Gastroesophageal sphincter (tissue), 4 donors: ENCODE measurements at regions not wholly inside any gene's neighbourhood (a gene's known extent, or its start where the extent isn't known, plus 50 kb on each side); places are given as distances from the start of the nearest gene placed in this dataset.

Experiments used
- ATAC-seq: fragments of 150-250 bp; one replicate; pipeline ENCODE4 v1.9.1; 2016; ENCODE audit warnings: mild to moderate bottlenecking, moderate library complexity
- H3K27ac ChIP-seq, 4 donors: fragments of 200-600 bp; sonication (generic) in 3 of 4; 1 replicate in 3 of 4; 2 replicates in 1 of 4; pipeline ENCODE4 v1.5.1; 2016 to 2019
- H3K27me3 ChIP-seq: fragments of 200-600 bp; sonication (generic); one replicate; pipeline ENCODE4 v1.5.1; 2019
- H3K36me3 ChIP-seq, 2 donors: fragments of 200-600 bp; sonication (generic); one replicate each; pipeline ENCODE4 v1.5.1; 2019; ENCODE audit warnings: control low read depth in 1 of 2
- H3K4me1 ChIP-seq, 3 donors: fragments of 200-600 bp; sonication (generic); 1 replicate in 2 of 3; 2 replicates in 1 of 3; pipeline ENCODE4 v1.5.1; 2016 to 2019; ENCODE audit warnings: control low read depth in 2 of 3
- H3K4me3 ChIP-seq, 2 donors: fragments of 200-600 bp; sonication (generic); one replicate each; pipeline ENCODE4 v1.5.1; 2019; ENCODE audit warnings: mild to moderate bottlenecking in 1 of 2, moderate library complexity in 1 of 2
- H3K9me3 ChIP-seq, 3 donors: fragments of 200-600 bp; sonication (generic); one replicate each; pipeline ENCODE4 v1.5.1; 2017 to 2019; ENCODE audit warnings: control low read depth in 2 of 3
- EP300 ChIP-seq: sonication (generic); formaldehyde crosslinking; IDR thresholded peaks from one replicate; pipeline ENCODE4 v1.6.1; 2017; ENCODE audit warnings: antibody characterized with exemption, mild to moderate bottlenecking
- POLR2A ChIP-seq, 2 donors: fragments of 450-650 bp; IDR thresholded peaks; one replicate each; pipeline ENCODE4 v1.6.1; 2017; ENCODE audit warnings: antibody characterized with exemption in 2 of 2, mild to moderate bottlenecking in 2 of 2, moderate library complexity in 1 of 2
- POLR2AphosphoS5 ChIP-seq: sonication (generic); formaldehyde crosslinking; IDR thresholded peaks from one replicate; pipeline ENCODE4 v1.6.1; 2017; ENCODE audit warnings: antibody characterized with exemption
- WGBS, 2 donors: methylation state at CpG; one replicate each; pipeline ENCODE4 v1.1.5; 2018; ENCODE audit warnings: low coverage in 1 of 2; 5-methylcytosine and 5-hydroxymethylcytosine counted together
- TF ChIP-seq, protein P1 (sequence below), 4 experiments: fragments of 200-600 bp in 2 of 4; fragments of 450-650 bp in 2 of 4; sonication (generic) in 1 of 4; IDR thresholded peaks; one replicate each; pipeline ENCODE4 v1.5.1; 2017 to 2019; ENCODE audit warnings: antibody characterized with exemption in 4 of 4, mild to moderate bottlenecking in 2 of 4, moderate library complexity in 2 of 4

DNA sequence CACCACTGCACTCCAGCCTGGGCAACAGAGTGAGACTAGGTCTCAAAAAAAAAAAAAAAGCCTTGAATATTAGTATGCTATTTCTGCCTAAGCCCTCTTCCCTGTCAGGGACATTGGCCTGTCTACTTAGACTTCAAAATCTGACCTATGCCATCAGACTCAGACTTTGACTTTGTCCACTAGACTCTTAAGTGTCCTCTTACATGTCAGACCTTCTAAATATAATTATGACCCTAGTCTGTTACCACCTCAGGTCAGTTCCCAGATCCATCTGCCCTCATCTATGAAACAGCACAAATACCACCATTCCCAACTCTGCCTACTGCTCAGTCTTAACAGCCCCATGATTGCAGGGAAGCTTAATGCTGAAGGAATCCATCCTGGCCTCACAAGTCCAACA is 244.6 kb downstream of the ZEB2 start:
- Histone ChIP-seq H3K9me3 (no peaks in the 10 kb centered on the region), H3K27ac (no peak overlapping the region), H3K36me3 (no peaks in the 10 kb centered on the region), H3K4me1 (no peaks in the 10 kb centered on the region), H3K4me3 (no peak overlapping the region), H3K27me3 (no peaks in the 10 kb centered on the region)
- TF ChIP-seq, protein P1, sequence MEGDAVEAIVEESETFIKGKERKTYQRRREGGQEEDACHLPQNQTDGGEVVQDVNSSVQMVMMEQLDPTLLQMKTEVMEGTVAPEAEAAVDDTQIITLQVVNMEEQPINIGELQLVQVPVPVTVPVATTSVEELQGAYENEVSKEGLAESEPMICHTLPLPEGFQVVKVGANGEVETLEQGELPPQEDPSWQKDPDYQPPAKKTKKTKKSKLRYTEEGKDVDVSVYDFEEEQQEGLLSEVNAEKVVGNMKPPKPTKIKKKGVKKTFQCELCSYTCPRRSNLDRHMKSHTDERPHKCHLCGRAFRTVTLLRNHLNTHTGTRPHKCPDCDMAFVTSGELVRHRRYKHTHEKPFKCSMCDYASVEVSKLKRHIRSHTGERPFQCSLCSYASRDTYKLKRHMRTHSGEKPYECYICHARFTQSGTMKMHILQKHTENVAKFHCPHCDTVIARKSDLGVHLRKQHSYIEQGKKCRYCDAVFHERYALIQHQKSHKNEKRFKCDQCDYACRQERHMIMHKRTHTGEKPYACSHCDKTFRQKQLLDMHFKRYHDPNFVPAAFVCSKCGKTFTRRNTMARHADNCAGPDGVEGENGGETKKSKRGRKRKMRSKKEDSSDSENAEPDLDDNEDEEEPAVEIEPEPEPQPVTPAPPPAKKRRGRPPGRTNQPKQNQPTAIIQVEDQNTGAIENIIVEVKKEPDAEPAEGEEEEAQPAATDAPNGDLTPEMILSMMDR (IDR thresholded peaks at IDR 0.05): no peak
- TF ChIP-seq POLR2A (IDR thresholded peaks at IDR 0.05): no peak
- TF ChIP-seq POLR2AphosphoS5: no peak
- TF ChIP-seq EP300: no peak
- ATAC-seq: no peak

DNA sequence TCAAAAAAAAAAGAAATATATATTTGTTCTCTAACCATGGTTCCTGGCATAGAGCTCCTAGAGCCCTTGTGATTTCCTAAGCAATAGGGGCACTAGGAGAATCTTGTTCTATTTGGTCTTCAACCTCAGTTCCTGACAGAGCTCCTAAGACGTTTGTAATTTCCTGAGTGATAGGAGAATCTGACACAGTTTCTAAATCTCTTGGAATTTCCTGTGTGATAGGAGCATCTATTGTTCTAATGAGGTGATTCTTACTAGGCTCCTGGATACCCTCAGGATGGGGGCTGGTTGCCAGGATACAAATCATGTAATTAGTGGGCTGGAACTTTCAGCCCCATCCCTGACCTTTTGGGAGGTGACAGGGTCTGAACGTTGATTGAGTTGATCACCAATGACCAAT is 245.8 kb downstream of the ZEB2 start:
- H3K9me3 ChIP-seq: no peaks in the 10 kb centered on the region
- H3K4me1 ChIP-seq: no peaks in the 10 kb centered on the region
- H3K27me3 ChIP-seq: no peaks in the 10 kb centered on the region
- H3K36me3 ChIP-seq: no peaks in the 10 kb centered on the region
- H3K27ac ChIP-seq: no peak overlapping the region
- no peak for ATAC-seq
- TF ChIP-seq, protein P1 (IDR thresholded peaks at IDR 0.05): no peak
- TF ChIP-seq POLR2AphosphoS5: no peak
- no peak for TF ChIP-seq POLR2A (IDR thresholded peaks at IDR 0.05)
- no peak for TF ChIP-seq EP300
- 36 to 59% methylated on average over 2 of the region's 2 CpGs for WGBS, 2 donors
- H3K4me3 ChIP-seq: no peak overlapping the region

DNA sequence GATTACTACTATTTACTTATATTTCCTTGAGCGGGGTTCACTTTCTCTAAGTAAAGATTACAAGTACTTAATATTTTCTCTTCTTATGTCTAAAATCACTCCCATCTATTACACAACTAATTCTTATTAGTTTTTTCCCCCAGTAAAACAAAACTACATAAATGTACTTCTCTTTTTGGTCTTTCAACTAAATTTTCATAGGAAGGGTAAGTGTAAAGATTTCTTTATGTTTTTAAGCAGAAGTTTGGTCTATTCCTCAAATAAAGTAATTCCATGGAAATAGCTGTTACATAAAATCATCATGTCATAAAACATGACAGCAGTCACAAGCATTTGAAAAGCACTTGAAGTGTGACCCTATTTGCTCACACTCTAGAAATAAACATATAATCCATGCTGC is 249.0 kb downstream of the ZEB2 start:
- H3K9me3 ChIP-seq: no peaks in the 10 kb centered on the region
- H3K27me3 ChIP-seq: no peaks in the 10 kb centered on the region
- no peaks in the 10 kb centered on the region for H3K4me1 ChIP-seq
- WGBS, 2 donors: 94 to 100% methylated on average over 1 of the region's 1 CpG
- H3K27ac ChIP-seq: no peak overlapping the region
- H3K4me3 ChIP-seq: no peak overlapping the region
- ATAC-seq: no peak
- TF ChIP-seq, protein P1 (IDR thresholded peaks at IDR 0.05): no peak
- no peak for TF ChIP-seq EP300
- no peak for TF ChIP-seq POLR2A (IDR thresholded peaks at IDR 0.05)
- TF ChIP-seq POLR2AphosphoS5: no peak
- H3K36me3 ChIP-seq: no peaks in the 10 kb centered on the region

DNA sequence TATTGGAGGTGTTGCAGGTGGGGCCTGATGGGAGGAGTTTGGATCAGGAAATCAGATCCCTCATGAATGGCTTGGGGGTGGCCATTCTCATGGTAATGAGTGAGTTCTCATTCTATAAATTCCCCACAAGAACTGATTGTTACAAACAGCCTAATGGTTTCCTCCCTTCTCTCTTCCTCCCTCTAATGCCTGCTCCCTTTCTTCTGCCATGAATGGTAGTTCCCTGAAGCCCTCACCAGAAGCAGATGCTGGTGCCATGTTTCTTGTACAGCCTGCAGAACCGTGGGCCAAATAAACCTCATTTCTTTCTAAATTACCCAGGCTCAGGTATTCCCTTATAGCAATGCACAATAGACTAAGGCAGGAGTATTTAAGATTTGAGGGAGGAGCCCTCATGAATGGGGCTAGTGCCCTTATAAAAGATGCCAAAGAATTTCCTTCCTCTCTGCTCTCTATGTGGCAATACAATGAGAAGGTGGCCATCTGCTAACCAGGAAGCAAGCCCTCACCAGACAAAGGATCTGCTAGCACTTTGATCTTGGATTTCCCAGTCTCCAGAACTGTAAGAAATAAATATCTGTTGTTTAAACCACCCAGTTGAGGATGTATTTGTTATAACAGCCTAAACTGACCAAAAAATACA is 251.8 kb downstream of the ZEB2 start:
- H3K4me3 ChIP-seq: no peak overlapping the region
- H3K9me3 ChIP-seq: no peaks in the 10 kb centered on the region
- TF ChIP-seq EP300: no peak
- TF ChIP-seq POLR2A (IDR thresholded peaks at IDR 0.05): no peak
- TF ChIP-seq, protein P1 (IDR thresholded peaks at IDR 0.05): no peak
- TF ChIP-seq POLR2AphosphoS5: no peak
- H3K36me3 ChIP-seq: no peaks in the 10 kb centered on the region
- H3K4me1 ChIP-seq: no peaks in the 10 kb centered on the region
- ATAC-seq: no peak
- 77% methylated on average over 1 of the region's 1 CpG; no CpG with 5 or more reads in 1 of the 2 donors for WGBS, 2 donors
- H3K27me3 ChIP-seq: no peaks in the 10 kb centered on the region
- no peak overlapping the region for H3K27ac ChIP-seq

DNA sequence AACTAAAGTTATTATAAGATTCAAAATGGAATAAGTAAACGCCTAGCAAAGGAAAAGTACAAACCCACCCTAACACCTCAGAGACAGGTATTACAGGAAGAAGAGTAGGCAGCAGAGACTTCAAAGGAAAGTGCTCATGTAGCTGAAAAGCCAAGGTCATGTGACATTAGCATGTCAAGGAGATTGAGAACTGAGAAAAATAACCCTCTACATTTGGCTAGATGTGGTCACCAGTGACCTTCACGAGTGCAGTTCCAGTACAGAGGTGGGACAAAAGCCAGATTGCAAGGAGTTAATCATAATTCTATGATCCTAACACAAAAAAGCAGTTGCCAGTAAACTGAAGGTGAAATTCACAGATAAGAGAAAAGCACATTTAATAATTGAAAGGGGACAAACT is 252.7 kb downstream of the ZEB2 start:
- TF ChIP-seq POLR2A (IDR thresholded peaks at IDR 0.05): no peak
- no peak for TF ChIP-seq POLR2AphosphoS5
- TF ChIP-seq EP300: no peak
- TF ChIP-seq, protein P1 (IDR thresholded peaks at IDR 0.05): no peak
- WGBS, 2 donors: 66 to 69% methylated on average over 2 of the region's 2 CpGs

More for the DNA sequence above, 252.7 kb downstream of the ZEB2 start:
- Histone ChIP-seq H3K27ac (no peak overlapping the region), H3K4me1 (no peaks in the 10 kb centered on the region), H3K36me3 (no peaks in the 10 kb centered on the region), H3K9me3 (no peaks in the 10 kb centered on the region), H3K27me3 (no peaks in the 10 kb centered on the region), H3K4me3 (no peak overlapping the region)
- ATAC-seq: no peak
